Right kidney (tissue), 1 donor: ENCODE measurements at regions not wholly inside any gene's neighbourhood (a gene's known extent, or its start where the extent isn't known, plus 50 kb on each side); places are given as distances from the start of the nearest gene placed in this dataset.
"Not testable (repeated sequence)": the region's sequence is repeated elsewhere in the genome, so short reads cannot be mapped to it uniquely, and the experiment has no call there.

Source experiments
- DNase-seq: peaks from one replicate; pipeline ENCODE4 v3.0.0-alpha.2; 2016

DNA sequence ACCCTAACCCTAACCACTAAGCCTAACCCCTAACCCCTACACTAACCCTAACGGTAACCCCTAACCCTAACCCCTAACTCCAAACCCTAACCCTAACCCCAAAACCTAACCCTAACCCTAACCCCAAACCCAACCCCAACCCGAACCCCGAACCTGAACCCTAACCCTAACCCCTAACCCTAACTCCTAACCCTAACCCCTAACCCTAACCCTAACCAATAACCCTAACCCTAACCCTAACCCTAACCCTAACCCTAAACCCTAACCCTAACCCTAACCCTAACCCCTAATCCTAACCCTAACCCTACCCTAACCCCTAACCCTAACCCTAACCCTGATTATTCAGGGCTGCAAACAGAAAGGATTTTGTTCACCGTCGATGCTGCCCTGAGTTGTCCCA lies 144.6 kb upstream of the DUSP22 start:
- not testable (repeated sequence) for DNase-seq

DNA sequence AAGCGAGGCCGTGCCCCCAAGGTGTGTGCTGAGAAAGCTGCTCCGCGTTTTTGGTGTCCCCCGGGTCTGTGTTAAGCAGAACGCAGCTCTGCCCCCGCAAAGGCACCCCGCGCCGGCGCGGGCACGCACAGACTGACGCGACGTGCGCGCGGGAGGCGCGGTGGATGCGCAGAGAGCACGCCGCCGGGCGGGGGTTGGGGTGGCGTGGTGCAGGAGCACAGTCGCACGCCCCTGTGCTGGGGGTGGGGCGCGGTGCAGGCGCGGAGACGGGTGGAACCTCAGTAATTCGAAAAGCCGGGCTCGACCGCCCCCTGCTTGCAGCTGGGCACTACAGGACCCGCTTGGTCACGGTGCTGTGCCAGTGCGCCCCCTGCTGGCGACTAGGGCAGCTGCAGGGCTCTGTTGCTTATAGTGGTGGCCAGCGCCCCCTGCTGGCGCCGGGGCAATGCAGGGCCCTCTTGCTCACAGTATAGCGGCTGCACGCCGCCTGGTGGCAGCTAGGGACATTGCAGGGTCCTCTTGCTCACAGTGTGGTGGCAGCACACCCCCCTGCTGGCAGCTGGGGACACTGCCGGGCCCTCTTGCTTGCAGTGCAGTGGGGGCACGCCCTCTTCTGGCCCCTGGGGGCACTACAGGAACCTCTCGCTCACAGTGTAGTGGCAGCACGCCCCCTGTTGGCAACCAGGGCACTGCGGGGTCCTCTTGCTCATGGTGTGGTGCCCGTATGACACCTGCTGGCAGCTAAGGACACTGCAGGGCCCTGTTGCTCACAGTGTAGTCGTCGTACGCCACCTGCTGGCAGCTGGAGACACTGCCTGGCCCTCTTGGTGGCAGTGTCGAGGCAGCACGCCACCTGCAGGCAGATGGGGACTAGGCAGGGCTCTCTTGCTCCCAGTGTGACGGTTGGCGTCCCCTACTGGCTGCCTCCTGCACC lies 144.0 kb upstream of the DUSP22 start:
- DNase-seq = not testable (repeated sequence)

DNA sequence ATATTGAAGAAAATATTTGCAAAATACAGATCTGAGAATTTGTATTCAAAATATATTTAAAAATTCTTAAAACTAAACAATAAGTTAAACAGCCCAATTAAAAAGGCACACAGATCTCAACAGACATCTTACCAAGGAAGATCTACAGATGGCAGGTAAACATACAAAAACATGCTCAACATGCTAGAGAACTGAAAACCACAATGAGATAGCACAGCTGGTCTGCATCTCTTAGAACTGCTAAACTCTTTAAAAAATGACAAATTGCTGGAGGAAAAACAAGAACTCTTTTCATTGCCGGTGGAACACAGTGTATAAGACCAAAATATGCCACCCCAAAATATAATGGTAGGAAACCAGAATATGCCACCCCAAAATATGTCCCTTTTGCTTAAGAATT lies 142.1 kb upstream of the DUSP22 start:
- not testable (repeated sequence) for DNase-seq

DNA sequence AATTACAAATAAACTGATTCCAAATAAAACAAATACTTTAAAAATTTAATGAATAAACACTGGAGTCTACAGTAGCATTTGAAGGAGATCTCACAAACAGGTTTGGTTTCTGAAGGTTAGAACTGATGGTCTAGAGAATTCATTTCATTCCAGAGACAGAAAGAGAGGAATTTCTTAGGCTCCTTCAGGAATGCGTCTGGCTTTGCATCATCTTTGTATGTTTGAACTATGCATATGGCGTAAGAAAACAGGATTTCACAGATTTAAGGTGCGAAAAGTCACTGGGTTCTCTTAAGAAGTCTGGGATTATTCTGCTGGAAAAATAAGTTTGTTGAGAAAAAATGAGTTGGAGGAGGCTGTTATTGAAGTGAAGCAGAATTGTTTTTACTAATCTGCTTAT lies 139.9 kb upstream of the DUSP22 start:
- not testable (repeated sequence) for DNase-seq

DNA sequence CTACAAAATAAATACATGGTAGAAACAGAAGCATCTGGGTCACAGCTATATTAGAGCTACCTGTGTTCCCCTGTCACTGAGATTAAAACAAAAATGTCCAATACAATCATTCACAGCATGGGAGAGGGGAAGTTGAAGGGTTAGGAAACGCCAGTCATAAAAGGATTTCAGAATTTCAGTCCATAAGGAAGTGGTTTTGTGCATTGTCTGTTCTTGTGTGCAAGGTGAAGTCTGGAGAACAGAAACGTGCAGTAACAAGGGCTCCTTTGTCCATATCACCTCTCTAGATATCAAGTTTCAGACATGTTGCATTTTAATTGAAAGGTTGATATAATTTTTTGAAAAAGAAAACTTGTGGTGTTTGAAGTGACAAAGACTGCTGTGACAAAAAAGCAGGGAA lies 139.3 kb upstream of the DUSP22 start:
- DNase-seq = not testable (repeated sequence)

DNA sequence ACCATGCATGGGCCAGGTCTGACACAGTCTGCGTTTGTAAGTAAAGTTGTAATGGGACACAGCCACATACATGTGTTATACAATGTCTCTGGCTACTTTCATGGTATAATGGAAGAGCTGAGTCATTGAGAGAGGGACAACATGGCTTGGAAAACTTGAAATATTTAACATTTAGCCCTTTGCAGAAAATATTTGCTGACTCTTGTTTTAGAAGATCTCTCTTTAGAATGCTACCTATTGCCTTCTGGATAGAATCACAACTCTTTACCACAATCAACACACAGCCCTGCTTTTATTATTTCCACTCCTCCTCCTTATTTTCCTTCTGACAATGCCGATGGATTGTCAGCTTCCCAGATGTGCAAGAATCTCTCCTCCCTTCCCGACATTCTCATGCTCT lies 138.4 kb upstream of the DUSP22 start:
- not testable (repeated sequence) for DNase-seq

DNA sequence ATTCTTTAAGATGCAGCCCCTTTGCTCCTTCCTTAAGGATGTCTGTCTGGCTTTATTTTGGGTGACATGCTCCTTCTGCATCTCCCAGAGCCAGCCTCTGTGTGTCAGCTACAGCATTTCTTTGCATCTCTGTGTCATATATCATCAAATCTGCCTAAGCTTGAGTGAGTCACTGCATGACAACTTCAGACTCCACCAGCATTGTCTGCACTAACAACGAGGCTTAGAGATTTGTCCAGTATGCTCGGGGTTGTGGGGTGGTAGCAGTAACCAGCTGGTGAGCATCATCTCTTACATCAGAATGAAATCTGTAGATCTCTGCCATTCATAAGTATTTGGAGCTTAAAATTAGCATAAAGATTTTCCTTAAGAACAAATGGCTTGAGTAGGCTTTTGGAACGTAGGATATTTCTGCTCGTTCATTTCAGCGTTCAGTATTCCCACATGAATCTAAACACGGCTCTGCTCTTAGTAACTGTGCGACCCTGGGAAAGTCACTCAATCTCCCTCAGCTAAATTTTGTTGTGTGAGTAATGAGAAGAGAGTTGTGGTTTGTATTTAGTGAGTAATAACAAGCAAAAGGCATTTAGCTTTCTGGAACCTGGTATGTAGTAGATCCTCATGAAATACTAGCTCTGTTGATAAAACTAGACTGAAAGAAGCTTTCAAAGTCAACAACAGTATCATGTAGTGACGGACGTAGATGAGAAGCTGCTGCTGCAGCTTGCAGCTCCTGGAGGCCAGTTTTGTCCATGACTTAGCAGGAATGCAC lies 137.8 kb upstream of the DUSP22 start:
- DNase-seq = not testable (repeated sequence)

DNA sequence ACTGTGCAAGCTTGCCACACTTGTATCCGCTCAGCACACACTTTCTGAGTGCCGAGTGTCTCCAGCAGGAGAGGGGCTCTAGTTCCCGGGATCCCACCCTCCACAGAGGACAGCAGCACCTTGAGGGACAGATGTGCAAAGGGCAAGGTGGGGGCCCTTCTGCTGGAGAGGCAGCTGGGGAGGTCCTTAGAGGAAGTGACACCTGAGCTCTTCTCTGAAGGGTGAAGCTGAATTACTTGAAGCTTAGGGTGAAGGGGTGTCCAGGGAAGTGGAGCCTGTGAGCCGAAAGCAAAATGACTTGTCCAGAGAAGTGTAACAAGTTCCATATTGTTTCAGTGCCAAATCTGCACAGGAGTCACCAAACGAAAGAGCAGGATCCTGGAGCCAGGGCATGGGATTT lies 136.3 kb upstream of the DUSP22 start:
- no peak for DNase-seq

DNA sequence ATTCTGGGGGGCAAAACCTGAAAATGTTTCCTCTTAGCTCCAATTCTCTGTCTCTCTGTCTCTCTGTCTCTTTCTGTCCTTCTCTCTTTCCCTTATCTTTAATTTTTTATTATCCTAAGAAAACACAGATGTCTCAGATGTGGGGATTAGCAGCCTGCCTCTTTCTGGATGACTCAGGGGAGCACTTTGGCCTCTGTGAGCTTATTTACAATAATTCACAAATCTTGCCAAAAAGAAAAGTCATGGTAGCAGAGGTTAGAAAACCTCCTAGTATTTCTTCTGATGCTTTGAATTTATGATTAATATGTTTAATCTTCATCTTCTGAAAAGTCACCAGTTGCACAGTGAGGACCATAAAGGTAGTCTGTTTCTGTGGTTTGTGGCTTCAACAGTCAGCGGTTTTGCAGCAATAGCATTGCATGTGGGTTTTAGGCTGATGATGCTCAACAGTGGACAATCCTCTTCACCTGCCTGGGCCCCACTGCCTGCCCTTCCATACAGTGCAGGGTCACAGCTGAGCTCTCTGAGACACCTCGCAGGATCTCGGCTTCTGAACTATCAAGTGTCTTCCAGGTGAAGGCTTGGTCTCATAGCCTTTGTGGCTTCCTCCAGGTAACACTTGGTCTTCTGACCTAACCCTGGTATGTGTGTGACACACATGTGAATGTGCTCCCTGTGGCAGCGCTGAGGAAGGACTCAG lies 135.7 kb upstream of the DUSP22 start:
- not testable (repeated sequence) for DNase-seq

DNA sequence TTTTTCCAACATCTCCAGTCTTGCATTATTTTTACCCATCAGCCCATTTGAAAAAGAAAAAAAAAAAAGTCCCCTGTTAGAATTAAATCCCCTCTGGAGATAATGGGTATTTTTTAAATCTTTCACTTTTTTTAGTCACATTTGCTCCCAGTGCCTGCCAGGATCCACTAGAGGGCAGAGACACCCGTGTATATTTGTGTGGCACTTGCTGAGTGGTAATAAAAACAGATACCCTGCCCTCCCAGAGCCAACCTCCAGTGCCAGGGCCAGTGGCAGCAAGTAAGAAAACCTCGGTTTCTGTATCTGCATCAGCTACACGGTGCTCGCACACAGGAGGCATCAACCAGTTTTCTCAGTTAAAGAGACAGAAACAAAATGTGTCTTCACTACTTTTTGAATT lies 135.1 kb upstream of the DUSP22 start:
- not testable (repeated sequence) for DNase-seq

DNA sequence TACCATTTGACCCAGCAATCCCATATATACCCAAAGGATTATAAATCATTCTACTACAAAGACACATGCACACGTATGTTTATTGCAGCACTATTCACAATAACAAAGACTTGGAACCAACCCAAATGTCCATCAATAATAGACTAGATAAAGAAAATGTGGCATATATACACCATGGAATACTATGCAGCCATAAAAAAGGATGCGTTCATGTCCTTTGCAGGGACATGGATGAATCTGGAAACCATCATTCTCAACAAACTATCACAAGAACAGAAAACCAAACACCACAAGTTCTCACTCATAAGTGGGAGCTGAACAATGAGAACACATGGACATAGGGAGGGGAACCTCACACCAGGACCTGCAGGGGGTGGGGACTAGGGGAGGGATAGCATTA lies 130.6 kb upstream of the DUSP22 start:
- not testable (repeated sequence) for DNase-seq

DNA sequence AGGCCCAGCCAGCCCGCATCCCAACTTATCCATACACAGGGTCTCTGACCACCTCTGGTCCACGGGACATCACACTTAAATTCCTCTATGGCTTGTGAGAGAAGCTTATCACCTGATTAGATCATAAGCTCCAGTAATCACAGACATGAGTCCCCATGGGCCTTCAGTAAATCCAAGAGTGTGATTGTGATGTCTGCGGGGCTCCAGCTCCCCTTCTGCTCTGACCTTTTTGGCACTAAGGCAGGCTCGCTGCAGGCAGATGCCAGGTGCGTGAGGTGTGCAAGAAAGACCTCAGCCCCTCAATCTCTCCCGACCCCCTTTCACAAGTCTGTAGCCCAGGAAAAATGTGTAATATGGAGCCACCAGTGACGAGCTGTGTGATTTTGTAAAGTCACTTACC lies 127.6 kb upstream of the DUSP22 start:
- DNase-seq = no peak

DNA sequence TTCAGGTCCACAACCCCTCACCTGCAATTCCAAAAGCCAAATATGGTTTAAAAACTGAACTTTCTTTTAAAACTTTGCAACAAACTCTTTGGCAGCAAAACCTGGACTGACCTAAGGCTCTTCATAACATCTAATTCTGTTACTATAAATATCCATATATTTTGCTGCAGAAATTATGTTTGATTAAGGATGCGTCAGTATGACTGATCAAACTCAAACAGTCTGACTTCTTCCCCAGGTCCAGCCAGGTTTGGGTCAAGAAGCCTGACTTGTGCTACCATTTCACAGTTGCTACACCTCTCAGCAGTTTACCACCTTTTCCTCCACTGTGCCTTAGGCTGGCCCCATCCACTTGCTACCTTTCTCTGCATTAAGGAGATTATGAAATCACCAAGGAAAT lies 127.0 kb upstream of the DUSP22 start:
- no peak for DNase-seq

DNA sequence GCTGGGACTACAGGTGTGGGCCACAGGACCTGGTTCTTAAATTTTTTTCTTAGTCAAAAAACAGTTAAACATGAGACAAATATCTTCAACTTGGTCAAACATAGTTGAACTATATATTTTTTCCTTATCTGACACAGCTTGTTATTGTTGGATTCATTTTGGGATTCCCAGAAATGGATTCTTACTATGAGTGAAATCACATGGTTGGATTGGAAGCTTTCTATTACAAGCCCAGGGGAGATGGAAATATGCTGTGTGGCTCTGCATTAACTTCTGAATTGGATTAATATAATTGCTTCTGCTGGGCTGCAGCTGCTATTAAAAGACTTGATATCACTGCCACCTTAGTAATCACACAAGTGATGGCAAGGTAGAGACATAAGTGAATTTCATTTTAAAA lies 126.4 kb upstream of the DUSP22 start:
- DNase-seq = peak; percentile 12

DNA sequence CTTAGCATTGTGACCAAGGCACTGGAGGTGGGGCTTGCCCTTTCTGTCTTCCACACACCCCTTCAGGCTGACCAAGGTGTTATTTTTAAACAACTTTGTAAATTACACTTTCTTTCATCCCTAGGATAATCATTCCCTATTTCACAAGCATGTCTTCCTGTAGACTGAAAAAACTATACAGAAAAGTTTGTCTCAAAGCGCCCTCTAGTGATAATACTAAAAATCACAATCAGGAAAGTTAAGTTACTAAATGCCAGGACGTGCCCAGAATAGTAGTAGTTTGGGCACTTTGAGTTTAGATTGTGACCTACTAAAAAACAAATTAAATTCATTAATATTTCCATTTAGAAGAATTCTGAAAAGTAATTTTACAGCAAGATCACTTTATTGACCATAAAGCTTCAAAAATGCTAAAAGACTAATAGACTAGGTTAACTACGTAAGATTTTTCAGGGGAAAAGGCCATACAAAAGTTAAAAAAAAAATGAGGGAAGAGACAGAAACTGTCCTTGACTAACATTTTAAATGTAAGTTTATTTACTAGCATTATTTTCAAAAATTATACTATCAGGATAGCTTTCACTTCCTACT lies 123.3 kb upstream of the DUSP22 start:
- DNase-seq = no peak

DNA sequence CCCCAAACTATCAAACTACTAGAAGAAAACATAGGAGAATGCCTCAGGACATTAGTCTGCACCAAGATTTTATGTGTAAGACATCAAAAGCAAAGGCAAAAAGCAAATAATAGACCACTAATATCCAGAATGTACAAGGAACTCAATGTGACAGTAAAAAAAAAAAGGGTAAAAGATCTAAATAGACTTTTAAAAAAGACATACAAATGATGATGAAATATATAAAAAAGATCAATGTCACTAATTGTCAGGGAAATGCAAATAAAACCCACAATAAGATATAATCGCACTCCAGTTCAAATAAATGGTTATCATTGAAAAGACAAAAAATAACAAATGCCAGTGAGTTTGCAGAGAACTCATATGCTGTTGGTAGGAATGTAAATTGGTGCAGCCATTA lies 118.3 kb upstream of the DUSP22 start:
- DNase-seq = no peak

DNA sequence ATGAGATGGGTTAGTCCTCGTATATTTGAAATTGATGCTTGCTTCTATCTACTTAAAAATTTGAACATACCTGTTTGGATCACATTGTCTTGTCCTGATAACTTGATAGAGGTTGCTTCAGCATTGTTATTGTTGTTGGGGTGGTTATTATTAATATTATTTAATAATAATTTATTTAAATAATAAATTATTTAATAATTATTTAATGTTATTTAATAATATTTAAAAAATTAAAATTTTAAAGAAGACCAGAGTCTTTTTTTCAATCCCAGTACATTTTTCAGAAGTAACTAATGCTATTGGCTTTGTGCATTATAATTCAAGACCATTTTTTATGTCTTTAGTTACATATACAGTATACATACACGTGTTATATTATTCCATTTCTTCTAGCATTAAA lies 116.6 kb upstream of the DUSP22 start:
- no peak for DNase-seq

DNA sequence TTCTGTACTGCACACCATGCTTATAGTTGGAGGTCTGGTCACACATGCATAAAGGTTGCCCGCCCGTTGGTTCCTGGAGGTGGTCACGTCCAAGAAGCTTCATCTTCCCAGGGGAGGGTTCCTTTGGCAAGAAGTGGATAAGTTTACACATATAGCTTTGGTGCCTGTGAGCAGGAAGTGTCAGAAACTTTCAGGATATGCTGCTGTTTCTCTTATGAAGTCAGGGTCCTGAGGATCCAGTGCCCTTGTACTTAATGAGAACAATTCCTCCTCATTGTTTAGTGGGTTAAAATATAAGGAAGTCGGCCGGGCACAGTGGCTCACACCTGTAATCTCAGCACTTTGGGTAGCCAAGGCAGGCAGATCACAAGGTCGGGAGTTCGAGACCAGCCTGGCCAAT lies 115.5 kb upstream of the DUSP22 start:
- DNase-seq = no peak

DNA sequence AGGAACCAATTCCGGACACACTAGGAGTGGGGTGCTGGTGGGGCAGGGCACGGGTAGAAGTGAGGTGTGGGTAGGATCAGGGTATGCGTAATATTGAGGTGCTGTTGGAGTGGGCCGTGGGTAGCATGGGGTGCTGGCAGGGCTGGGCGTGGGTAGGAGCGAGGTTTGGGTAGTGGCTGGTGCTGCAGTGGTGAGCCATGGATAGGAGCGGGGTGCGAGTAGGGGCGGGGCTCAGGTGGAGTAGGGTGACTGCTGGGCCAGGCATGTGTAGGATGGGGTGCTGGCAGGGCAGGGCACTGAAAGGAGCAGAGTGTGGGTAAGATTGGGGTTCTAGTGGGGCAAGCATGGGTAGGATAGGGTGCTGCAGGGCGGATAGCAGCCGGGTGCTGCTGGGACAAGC lies 114.2 kb upstream of the DUSP22 start:
- DNase-seq = no peak

DNA sequence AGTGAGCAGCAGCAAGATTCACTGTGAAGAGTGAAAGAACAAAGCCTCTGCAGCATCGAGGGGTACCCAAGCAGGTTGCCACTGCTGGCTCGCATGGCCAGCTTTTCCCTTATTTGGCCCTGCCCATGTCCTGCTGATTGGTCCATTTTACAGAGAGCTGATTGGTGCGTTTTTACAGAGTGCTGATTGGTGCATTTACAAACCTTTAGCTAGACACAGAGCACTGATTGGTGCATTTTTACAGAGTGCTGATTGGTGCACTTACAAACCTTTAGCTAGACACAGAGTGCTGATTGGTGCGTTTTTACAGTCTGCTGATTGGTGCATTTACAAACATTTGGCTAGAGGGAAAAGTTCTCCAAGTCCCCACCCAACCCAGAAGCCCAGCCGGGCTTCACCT lies 113.4 kb upstream of the DUSP22 start:
- DNase-seq = not testable (repeated sequence)

DNA sequence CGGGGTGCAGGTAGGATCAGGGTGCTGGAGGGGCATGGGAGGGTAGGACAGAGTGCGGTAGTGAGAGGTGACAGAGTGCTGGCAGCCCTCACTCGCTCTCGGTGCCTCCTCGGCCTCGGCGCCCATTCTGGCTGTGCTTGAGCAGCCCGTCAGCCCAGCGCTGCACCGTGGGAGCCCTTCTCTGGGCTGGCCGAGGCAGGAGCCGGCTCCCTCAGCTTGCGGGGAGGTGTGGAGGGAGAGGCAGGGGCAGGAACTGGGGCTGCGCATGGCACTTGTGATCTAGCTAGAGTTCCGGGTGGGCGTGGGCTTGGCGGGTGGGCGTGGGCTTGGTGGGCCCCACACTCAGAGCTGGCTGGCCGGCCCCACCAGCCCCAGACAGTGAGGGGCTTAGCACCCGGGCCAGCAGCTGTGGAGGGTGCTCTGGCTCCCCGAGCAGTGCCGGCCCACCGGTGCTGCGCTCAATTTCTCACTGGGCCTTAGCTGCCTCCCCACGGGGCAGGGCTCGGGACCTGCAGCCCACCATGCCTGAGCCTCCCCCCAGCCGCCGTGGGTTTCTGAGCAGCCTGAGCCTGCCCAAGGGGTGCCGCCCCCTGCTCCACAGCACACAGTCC lies 112.8 kb upstream of the DUSP22 start:
- no peak for DNase-seq

DNA sequence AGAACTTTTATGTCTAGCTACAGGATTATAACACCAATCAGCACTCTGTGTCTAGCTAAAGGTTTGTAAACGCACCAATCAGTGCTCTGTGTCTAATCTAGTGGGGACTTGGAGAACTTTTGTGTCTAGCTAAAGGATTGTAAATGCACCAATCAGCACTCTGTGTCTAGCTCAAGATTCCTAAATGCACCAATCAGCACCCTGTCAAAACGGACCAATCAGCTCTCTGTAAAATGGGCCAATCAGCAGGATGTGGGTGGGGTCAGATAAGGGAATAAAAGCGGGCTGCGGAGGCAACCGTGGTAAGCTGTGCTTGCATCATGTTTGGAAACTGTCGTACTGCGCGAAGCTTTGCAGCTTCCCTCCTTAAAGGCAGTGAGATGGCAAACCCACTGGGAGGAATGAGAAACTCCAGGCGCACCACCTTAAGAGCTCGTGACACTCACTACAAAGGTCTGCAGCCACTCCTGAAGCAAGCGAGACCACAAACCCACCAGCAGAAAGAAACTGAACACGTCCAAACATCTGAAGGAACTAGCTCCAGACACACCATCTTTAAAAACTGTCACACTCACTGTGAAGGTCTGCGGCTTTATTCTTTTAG lies 112.1 kb upstream of the DUSP22 start:
- DNase-seq = not testable (repeated sequence)
